ENCODE measurements at regions not wholly inside any gene's neighbourhood (a gene's known extent, or its start where the extent isn't known, plus 50 kb on each side); places are given as distances from the start of the nearest gene placed in this dataset.

DNA sequence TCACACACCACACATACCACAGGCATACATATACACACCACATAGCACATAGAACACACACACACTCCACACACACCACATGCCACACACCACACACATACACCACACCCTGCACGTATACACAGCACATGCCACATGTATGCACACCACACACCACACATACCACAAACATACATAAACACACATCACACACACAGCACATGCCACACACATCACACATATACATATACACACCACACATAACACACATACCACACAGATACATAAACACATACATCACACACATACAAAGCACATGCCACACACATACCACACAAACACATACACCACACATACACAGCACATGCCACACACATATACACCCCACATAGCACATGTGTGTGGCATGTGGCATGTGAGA is 171.1 kb downstream of the OR4M2 start:
- TF ChIP-seq, protein P1, sequence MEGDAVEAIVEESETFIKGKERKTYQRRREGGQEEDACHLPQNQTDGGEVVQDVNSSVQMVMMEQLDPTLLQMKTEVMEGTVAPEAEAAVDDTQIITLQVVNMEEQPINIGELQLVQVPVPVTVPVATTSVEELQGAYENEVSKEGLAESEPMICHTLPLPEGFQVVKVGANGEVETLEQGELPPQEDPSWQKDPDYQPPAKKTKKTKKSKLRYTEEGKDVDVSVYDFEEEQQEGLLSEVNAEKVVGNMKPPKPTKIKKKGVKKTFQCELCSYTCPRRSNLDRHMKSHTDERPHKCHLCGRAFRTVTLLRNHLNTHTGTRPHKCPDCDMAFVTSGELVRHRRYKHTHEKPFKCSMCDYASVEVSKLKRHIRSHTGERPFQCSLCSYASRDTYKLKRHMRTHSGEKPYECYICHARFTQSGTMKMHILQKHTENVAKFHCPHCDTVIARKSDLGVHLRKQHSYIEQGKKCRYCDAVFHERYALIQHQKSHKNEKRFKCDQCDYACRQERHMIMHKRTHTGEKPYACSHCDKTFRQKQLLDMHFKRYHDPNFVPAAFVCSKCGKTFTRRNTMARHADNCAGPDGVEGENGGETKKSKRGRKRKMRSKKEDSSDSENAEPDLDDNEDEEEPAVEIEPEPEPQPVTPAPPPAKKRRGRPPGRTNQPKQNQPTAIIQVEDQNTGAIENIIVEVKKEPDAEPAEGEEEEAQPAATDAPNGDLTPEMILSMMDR (IDR thresholded peaks at IDR 0.05; ENCODE audit: low read depth, low read length) = no peak
- no peak for TF ChIP-seq POLR2A (IDR thresholded peaks at IDR 0.05; ENCODE audit: extremely low read depth, insufficient read length)
- TF ChIP-seq, protein P2, sequence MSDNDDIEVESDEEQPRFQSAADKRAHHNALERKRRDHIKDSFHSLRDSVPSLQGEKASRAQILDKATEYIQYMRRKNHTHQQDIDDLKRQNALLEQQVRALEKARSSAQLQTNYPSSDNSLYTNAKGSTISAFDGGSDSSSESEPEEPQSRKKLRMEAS (IDR thresholded peaks at IDR 0.05; ENCODE audit: low read depth, low read length) = no peak
